ENCODE measurements at regions not wholly inside any gene's neighbourhood (a gene's known extent, or its start where the extent isn't known, plus 50 kb on each side); places are given as distances from the start of the nearest gene placed in this dataset.

DNA sequence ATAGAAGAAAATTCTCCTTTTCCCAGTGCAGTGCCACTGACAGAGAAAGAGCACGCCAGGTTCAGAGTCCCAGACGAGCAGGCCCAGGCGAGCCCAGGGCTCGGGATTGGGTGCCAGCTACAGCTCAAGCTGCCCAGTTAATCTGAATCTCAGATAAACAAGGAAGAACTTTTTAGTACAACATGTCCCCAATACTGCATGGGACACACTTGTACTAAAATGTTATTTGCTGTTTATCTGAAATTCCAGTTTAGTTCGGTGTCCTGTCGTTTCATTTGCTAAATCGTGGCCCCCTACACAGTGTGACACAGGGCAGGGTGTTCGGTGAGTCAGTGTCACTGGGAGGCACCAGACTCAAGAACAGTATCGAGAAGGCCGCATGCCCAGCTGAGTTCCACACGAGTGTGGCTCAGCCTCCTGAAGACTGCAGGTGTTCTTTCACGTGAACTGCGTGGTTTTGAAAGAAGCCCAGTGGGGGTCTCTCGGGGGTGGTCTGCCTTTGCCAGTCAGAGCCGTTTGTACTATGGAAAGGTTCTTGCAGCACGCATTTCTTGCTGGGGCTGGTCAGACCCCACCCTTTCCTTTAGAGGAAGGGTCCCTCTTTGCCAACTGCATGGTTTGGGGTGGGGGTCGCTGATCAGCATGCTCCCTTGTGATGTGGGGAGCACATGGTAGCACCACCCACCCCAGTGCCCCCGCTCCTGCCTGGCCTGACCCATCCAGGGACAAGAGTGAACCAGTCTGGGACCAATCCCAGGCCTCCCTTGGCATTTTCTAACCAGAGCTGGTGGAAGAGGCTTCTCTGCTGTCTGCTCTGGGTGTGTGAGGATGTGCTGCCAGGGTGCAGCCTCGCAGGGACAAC lies 115.6 kb upstream of the B3GAT1 start (continued):
- TF ChIP-seq, protein P1, sequence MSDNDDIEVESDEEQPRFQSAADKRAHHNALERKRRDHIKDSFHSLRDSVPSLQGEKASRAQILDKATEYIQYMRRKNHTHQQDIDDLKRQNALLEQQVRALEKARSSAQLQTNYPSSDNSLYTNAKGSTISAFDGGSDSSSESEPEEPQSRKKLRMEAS (IDR thresholded peaks at IDR 0.05), result no peak
- no peak for TF ChIP-seq ZNF274 (IDR thresholded peaks at IDR 0.05; ENCODE audit: low read depth, low read length)

GRCh38 chr11:134524896-134525845 lies 113.1 kb upstream of the B3GAT1 start:
- DNase-seq (ENCODE audit: low read depth, low spot score) (no peak), ATAC-seq (no peak)
- H3K9me2 ChIP-seq (ENCODE audit: insufficient read depth), result no peaks in the 10 kb centered on the region
- TF ChIP-seq, protein P2, sequence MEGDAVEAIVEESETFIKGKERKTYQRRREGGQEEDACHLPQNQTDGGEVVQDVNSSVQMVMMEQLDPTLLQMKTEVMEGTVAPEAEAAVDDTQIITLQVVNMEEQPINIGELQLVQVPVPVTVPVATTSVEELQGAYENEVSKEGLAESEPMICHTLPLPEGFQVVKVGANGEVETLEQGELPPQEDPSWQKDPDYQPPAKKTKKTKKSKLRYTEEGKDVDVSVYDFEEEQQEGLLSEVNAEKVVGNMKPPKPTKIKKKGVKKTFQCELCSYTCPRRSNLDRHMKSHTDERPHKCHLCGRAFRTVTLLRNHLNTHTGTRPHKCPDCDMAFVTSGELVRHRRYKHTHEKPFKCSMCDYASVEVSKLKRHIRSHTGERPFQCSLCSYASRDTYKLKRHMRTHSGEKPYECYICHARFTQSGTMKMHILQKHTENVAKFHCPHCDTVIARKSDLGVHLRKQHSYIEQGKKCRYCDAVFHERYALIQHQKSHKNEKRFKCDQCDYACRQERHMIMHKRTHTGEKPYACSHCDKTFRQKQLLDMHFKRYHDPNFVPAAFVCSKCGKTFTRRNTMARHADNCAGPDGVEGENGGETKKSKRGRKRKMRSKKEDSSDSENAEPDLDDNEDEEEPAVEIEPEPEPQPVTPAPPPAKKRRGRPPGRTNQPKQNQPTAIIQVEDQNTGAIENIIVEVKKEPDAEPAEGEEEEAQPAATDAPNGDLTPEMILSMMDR (IDR thresholded peaks at IDR 0.05 in 2 of 3, conservative IDR thresholded peaks at IDR 0.05 in 1 of 3; ENCODE audit: borderline replicate concordance in 1 of 3, insufficient read depth in 1 of 3, low read depth in 2 of 3, low read length in 2 of 3), result no peak
- TF ChIP-seq EGR1 (IDR thresholded peaks at IDR 0.05; ENCODE audit: low read depth), result no peak
- no peak for TF ChIP-seq CEBPB (IDR thresholded peaks at IDR 0.05; ENCODE audit: low read depth)
- TF ChIP-seq ZBTB33 (IDR thresholded peaks at IDR 0.05; ENCODE audit: extremely low read depth, insufficient replicate concordance, low read length), result no peak
- TF ChIP-seq ATF3 (IDR thresholded peaks at IDR 0.05), result no peak
- TF ChIP-seq YY1 (IDR thresholded peaks at IDR 0.05; ENCODE audit: extremely low read depth, insufficient replicate concordance, low read depth, low read length), result no peak
- TF ChIP-seq POLR2AphosphoS5 (IDR thresholded peaks at IDR 0.05; ENCODE audit: low read depth, low read length), result no peak
- no peak for TF ChIP-seq RAD21 (IDR thresholded peaks at IDR 0.05; ENCODE audit: low read depth)
- TF ChIP-seq SRF (IDR thresholded peaks at IDR 0.05; ENCODE audit: low read depth), result no peak
- TF ChIP-seq TCF7L2 (IDR thresholded peaks at IDR 0.05; ENCODE audit: borderline replicate concordance, extremely low read depth, insufficient read depth, insufficient read length), result no peak
- TF ChIP-seq EZH2phosphoT487 (IDR thresholded peaks at IDR 0.05; ENCODE audit: borderline replicate concordance), result no peak
- no peak for TF ChIP-seq FOSL1 (IDR thresholded peaks at IDR 0.05; ENCODE audit: low read depth)
- H3K27ac ChIP-seq (ENCODE audit: low read depth, low read length), result no peak overlapping the region
- POLR2A ChIA-PET, result no interaction called here
- no peak overlapping the region for H3K4me2 ChIP-seq (ENCODE audit: low read length)
- CTCF ChIA-PET, result no interaction called here
- no peaks in the 10 kb centered on the region for H3K4me1 ChIP-seq (ENCODE audit: control insufficient read depth in 1 of 2, insufficient read depth in 2 of 2, low read length in 2 of 2)
- H4K20me1 ChIP-seq (ENCODE audit: insufficient read depth), result no peaks in the 10 kb centered on the region
- no peak overlapping the region for H3K4me3 ChIP-seq (replicated peaks in 1 of 2; ENCODE audit: low read depth in 1 of 2, low read length in 2 of 2)
- no peaks in the 10 kb centered on the region for H3K79me2 ChIP-seq (ENCODE audit: insufficient read depth, low read length)
- no peaks in the 10 kb centered on the region for H3K27me3 ChIP-seq (ENCODE audit: insufficient read depth, low read length)
- no peak overlapping the region for H3K9ac ChIP-seq (ENCODE audit: low read length)
- H2AFZ ChIP-seq (ENCODE audit: low read depth, low read length, poor library complexity, severe bottlenecking), result no peak overlapping the region
- intact Hi-C loops (cut with micrococcal nuclease), result no loop called here
- H3K36me3 ChIP-seq (ENCODE audit: control insufficient read depth in 1 of 2, insufficient read depth in 2 of 2, low read length in 2 of 2), result no peaks in the 10 kb centered on the region
- no peaks in the 10 kb centered on the region for H3K9me3 ChIP-seq (ENCODE audit: control insufficient read depth in 1 of 2, insufficient read depth in 1 of 2, low read depth in 1 of 2, low read length in 2 of 2)
- RAD21 ChIA-PET (ENCODE audit: low non-redundant PET in 1 of 2, low total read pairs in 2 of 2, uncharacterized antibody in 2 of 2, unreplicated experiment in 2 of 2), result no interaction called here
- no TSS peak for BruUV-seq (replicated peaks)

Measured in HCT116 (cell line).